ENCODE measurements at regions not wholly inside any gene's neighbourhood (a gene's known extent, or its start where the extent isn't known, plus 50 kb on each side); places are given as distances from the start of the nearest gene placed in this dataset.

GRCh38 chr14:99030454-99030853 lies 241.5 kb downstream of the BCL11B start:
- TF ChIP-seq E2F5 (CRISPR knock-in tag; IDR thresholded peaks at IDR 0.05), result no peak
- no peak for TF ChIP-seq AFF4 (CRISPR knock-in tag; IDR thresholded peaks at IDR 0.05; ENCODE audit: borderline replicate concordance)
- no peak for TF ChIP-seq CTCF (IDR thresholded peaks at IDR 0.05)
- TF ChIP-seq ZNF423 (CRISPR knock-in tag; IDR thresholded peaks at IDR 0.05), result no peak
- no peak for TF ChIP-seq ATF3 (CRISPR knock-in tag; conservative IDR thresholded peaks at IDR 0.05)
- no peak for TF ChIP-seq ZNF512 (CRISPR knock-in tag; IDR thresholded peaks at IDR 0.05; ENCODE audit: borderline replicate concordance)
- TF ChIP-seq SMAD3 (CRISPR knock-in tag; IDR thresholded peaks at IDR 0.05; ENCODE audit: borderline replicate concordance), result no peak
- TF ChIP-seq USF1 (CRISPR knock-in tag; IDR thresholded peaks at IDR 0.05), result no peak
- no peak for TF ChIP-seq IRF1 (CRISPR knock-in tag; IDR thresholded peaks at IDR 0.05)

Data from WTC11 (cell line).